Immature natural killer cell (primary cell): ENCODE measurements at regions not wholly inside any gene's neighbourhood (a gene's known extent, or its start where the extent isn't known, plus 50 kb on each side); places are given as distances from the start of the nearest gene placed in this dataset.

Source experiments
- DNase-seq, 3 donors: peaks; one replicate each; pipeline ENCODE4 v3.0.0; 2022; ENCODE audit warnings: mixed read lengths in 1 of 3
- H3K27ac Mint-ChIP-seq, 6 donors: one replicate each; pipeline ENCODE4 v1.8.0; 2020; ENCODE audit warnings: mixed read lengths in 6 of 6, mild to moderate bottlenecking in 5 of 6, inconsistent platforms in 4 of 6, moderate library complexity in 3 of 6
- H3K27me3 Mint-ChIP-seq, 3 donors: one replicate each; pipeline ENCODE4 v1.8.0; 2020 to 2021; ENCODE audit warnings: low read depth in 3 of 3, mild to moderate bottlenecking in 3 of 3, mixed read lengths in 3 of 3, moderate library complexity in 3 of 3, inconsistent platforms in 1 of 3
- H3K36me3 Mint-ChIP-seq, 3 donors: one replicate each; pipeline ENCODE4 v1.8.0; 2020; ENCODE audit warnings: mixed read lengths in 3 of 3, inconsistent platforms in 2 of 3, mild to moderate bottlenecking in 2 of 3
- H3K4me1 Mint-ChIP-seq, 2 donors: one replicate each; pipeline ENCODE4 v1.8.0; 2020; ENCODE audit warnings: inconsistent platforms in 2 of 2, mild to moderate bottlenecking in 2 of 2, mixed read lengths in 2 of 2, moderate library complexity in 1 of 2
- H3K4me3 Mint-ChIP-seq, 5 donors: one replicate each; pipeline ENCODE4 v1.8.0; 2020; ENCODE audit warnings: mild to moderate bottlenecking in 5 of 5, mixed read lengths in 5 of 5, inconsistent platforms in 3 of 5, moderate library complexity in 3 of 5
- H3K9me3 Mint-ChIP-seq, 6 donors: one replicate each; pipeline ENCODE4 v1.8.0; 2020; ENCODE audit warnings: mild to moderate bottlenecking in 6 of 6, mixed read lengths in 6 of 6, inconsistent platforms in 4 of 6, moderate library complexity in 3 of 6

DNA sequence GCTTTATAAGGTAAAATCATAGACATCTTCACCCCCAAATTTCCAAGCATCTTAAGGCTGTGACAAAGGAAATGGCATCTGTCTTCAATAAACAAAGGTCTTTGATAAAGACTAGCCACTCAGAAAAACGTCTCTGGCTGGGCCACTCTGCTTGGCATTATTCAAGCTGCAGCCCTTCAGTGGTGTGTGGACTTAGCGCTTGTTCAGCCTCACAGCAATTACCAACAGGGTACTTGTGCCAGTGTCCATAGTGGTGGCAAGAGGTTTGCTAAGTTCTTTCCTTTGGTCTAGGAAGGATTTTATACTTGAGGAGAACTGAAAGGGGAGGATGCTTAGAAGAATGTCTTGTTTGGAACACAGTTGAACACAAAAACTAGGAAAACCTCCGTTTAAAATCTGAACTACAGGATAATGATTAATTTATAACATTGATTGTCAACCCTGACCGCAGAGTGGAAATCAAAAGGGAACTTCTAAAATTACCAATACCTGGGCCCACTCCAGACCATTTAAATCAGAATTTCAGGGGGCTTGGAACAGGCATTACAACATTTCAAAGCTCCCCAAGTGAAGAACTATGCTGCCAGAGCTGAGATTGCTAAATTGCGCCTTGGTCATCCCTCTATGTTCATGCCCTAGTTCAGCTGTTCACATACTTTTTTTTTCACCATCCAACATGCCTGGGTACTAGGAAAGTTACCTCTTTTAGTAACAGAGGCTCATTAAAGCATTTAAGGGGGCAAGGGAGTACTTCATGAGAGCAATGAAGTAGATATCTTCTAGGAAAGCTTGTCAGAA is 378.5 kb downstream of the FRK start:
- no peaks in the 10 kb centered on the region for H3K36me3 Mint-ChIP-seq
- peaks cover 0 to 2% (median 2%) of the 10 kb centered on the region in 3 donors for H3K27me3 Mint-ChIP-seq
- no peak overlapping the region for H3K4me3 Mint-ChIP-seq
- no peak overlapping the region for H3K27ac Mint-ChIP-seq
- no peaks in the 10 kb centered on the region for H3K4me1 Mint-ChIP-seq
- no peak for DNase-seq
- peaks cover 0 to 8% (median 6%) of the 10 kb centered on the region in 6 donors for H3K9me3 Mint-ChIP-seq

DNA sequence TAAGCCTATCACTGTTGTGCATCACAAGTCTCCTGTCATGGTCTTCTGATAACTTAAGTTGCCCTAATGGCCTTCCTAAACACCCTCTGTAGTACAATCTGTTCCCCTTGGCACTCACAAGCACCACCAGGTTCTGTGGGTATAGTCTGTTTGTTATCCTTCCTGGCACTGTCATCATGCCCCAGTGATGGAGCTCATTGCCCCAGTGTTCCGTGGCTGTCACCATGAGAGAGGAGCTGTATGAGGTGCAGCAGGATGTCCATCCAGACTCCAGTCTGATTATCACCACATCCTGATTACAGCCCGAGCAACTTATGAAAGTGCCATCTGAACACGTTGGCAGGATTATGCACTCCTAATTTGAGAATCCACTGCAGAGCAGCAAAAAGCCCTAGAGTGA is 380.1 kb downstream of the FRK start:
- H3K36me3 Mint-ChIP-seq: no peaks in the 10 kb centered on the region

DNA sequence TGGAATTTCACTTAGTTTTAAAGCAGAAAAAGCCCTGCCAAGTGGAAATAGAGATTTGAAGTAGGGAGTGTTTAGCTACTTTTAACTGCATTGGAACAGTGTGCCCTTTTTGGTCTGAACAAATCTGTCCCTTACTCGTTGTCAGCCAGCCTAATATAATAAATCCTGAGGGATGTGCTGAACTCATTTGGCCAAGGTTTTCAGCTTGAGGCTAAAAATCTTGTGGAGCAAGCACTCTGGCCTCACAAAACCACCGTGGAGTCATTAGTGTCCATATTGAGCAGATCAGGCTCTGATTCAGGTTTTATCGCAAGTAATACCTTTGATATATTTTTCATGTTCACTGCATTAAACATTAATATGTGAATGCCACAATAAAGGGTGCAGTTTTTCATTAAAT is 383.5 kb downstream of the FRK start:
- no peaks in the 10 kb centered on the region for H3K4me1 Mint-ChIP-seq
- H3K4me3 Mint-ChIP-seq: no peak overlapping the region
- H3K9me3 Mint-ChIP-seq: peaks cover 5 to 21% (median 12%) of the 10 kb centered on the region in 6 donors
- no peaks in the 10 kb centered on the region for H3K36me3 Mint-ChIP-seq
- peaks cover 0 to 2% (median 2%) of the 10 kb centered on the region in 3 donors for H3K27me3 Mint-ChIP-seq
- no peak overlapping the region for H3K27ac Mint-ChIP-seq
- DNase-seq: no peak

More for the DNA sequence above, 380.1 kb downstream of the FRK start:
- DNase-seq: no peak
- no peaks in the 10 kb centered on the region for H3K4me1 Mint-ChIP-seq
- no peak overlapping the region for H3K27ac Mint-ChIP-seq
- peaks cover 5 to 11% (median 10%) of the 10 kb centered on the region in 6 donors for H3K9me3 Mint-ChIP-seq
- H3K27me3 Mint-ChIP-seq: peaks cover 0 to 2% (median 2%) of the 10 kb centered on the region in 3 donors
- no peak overlapping the region for H3K4me3 Mint-ChIP-seq

DNA sequence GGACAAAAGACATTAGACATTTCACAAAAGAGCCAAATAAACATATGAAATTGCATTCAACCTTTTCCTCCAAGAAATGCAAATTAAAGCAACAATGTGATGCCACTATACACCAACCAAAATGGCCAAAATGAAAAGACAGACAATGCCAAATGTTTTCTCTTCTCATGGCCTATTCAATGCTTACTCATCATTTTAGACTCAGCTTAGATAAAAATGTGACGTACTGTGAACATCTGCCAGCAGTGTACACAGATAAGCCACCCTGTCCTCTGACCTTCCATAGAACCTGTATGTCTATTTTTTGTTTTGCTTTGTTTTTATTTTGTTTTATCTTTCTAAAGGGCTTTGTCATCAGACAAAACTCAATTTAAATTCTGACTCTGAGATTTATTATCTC is 385.2 kb downstream of the FRK start:
- H3K36me3 Mint-ChIP-seq: no peaks in the 10 kb centered on the region
- H3K9me3 Mint-ChIP-seq: peaks cover 6 to 24% (median 12%) of the 10 kb centered on the region in 6 donors
- peaks cover 0 to 2% (median 2%) of the 10 kb centered on the region in 3 donors for H3K27me3 Mint-ChIP-seq
- H3K4me1 Mint-ChIP-seq: no peaks in the 10 kb centered on the region
- no peak for DNase-seq
- no peak overlapping the region for H3K27ac Mint-ChIP-seq
- H3K4me3 Mint-ChIP-seq: no peak overlapping the region

DNA sequence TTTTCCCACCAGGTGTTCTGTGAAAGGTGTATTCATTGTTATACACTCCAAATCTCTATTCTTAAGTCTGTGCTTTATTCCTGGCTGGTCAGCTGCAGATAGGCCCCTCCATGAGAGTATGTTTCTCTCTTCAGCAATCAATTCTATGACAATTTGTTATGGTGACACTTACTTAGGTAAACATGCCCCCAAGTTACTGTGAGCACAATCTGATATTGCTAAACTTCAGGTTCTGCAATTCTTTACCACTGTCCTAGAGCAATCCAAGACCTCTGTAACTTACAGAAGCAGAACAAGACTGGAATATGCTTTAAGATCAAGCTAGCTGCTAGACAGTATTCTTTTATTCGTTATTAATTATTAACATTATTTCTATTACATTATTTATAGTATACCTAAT is 391.9 kb downstream of the FRK start:
- H3K4me1 Mint-ChIP-seq: no peaks in the 10 kb centered on the region
- no peak for DNase-seq
- H3K27me3 Mint-ChIP-seq: peaks cover 0 to 2% (median 0%) of the 10 kb centered on the region in 3 donors
- no peak overlapping the region for H3K27ac Mint-ChIP-seq
- H3K4me3 Mint-ChIP-seq: no peak overlapping the region
- peaks cover 2 to 21% (median 6%) of the 10 kb centered on the region in 6 donors for H3K9me3 Mint-ChIP-seq
- H3K36me3 Mint-ChIP-seq: no peaks in the 10 kb centered on the region

DNA sequence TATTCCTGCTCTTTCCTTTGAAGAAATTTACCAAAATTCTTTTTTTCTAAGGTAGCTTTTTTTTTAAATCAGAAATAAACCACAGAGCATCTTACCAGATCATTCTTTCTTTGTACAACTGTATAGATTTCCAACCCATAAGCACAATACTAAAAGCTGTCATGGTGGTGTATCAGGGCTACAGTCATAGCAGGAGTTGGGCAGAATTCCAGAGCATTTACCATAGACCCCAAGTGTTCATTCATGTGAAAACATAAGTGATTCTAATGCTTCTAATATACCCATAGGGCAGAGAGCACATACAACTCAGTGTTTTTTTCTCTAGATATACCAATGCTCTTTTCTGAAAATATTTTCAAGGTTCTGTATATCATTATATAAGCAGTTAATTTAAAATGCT is 392.5 kb downstream of the FRK start:
- Mint-ChIP-seq H3K4me3 (no peak overlapping the region), H3K27me3 (peaks cover 0 to 4% (median 0%) of the 10 kb centered on the region in 3 donors), H3K36me3 (no peaks in the 10 kb centered on the region), H3K4me1 (no peaks in the 10 kb centered on the region), H3K27ac (no peak overlapping the region), H3K9me3 (peaks cover 2 to 27% (median 7%) of the 10 kb centered on the region in 6 donors)
- no peak for DNase-seq

DNA sequence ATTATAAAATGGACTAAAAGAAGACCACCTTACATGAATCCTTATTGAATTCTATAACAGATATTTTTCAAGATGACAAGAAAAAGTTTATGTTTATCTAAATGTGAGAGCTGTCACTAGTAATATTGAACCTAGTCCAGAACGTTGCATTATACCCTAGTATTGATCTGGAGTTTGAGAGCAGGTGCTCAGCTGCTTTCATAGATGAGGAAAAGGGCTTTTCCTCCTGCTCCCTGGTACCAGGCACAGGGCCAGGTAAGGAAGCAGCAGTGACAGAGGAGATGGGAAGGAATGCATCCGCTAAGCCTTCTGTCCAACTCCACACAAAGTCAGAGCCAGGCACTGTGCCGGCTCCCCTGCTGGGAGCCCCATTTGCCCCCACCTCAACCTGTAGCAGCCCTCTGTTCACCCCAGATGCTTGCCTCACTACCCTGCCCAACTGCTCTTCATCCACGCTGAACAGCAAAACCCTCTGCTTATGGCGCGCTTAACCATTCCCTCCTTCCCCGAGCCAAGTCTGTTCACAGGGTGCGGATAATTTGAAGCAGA is 393.1 kb downstream of the FRK start:
- Mint-ChIP-seq H3K4me3 (no peak overlapping the region), H3K27me3 (peaks cover 0 to 4% (median 0%) of the 10 kb centered on the region in 3 donors), H3K4me1 (no peaks in the 10 kb centered on the region), H3K36me3 (no peaks in the 10 kb centered on the region), H3K9me3 (peaks cover 2 to 28% (median 7%) of the 10 kb centered on the region in 6 donors), H3K27ac (no peak overlapping the region)
- DNase-seq: no peak

DNA sequence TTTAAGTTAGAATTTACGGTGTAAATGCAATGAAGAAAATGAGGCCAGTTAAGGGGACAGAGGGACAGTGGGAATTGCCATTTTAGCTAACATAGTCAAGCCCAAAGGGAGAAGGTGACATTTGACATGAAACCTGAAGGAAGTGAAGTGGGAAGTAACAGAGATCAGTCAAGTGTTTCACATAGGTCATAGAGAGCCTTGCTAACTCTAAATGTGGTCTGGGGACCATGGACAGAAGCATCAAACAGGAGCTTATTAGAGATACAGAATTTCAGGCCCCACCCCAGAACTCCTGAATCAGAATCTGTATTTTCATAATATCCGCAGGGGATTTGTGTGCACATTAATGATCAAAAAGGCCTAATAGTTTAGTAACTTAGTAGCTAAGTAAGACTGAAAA is 393.7 kb downstream of the FRK start:
- no peak overlapping the region for H3K27ac Mint-ChIP-seq
- no peak for DNase-seq
- no peak overlapping the region for H3K4me3 Mint-ChIP-seq
- H3K4me1 Mint-ChIP-seq: no peaks in the 10 kb centered on the region
- peaks cover 2 to 28% (median 8%) of the 10 kb centered on the region in 6 donors for H3K9me3 Mint-ChIP-seq
- H3K36me3 Mint-ChIP-seq: no peaks in the 10 kb centered on the region
- H3K27me3 Mint-ChIP-seq: peaks cover 0 to 4% (median 0%) of the 10 kb centered on the region in 3 donors

DNA sequence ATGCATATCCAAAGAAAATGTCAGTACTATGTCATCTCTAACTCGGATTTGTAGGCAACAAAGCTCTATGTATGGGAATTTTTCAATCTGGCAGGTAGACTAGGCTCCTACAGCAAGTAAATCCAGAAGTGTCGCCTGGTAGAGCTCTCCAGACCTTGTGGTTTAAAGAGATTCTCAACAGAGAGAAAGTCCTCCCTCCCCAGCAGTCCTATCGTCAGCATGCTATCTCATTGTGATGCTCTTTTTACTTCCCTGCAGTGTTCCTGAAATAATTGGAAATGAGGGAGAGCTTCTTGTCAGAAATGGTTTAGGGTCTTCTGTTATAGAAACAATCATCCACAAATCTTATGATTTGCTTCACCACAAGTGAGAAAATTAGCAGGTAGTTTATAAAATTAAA is 395.4 kb downstream of the FRK start:
- Mint-ChIP-seq H3K27ac (no peak overlapping the region), H3K27me3 (peaks cover 0 to 4% (median 0%) of the 10 kb centered on the region in 3 donors), H3K36me3 (no peaks in the 10 kb centered on the region), H3K9me3 (peaks cover 2 to 29% (median 10%) of the 10 kb centered on the region in 6 donors), H3K4me1 (no peaks in the 10 kb centered on the region), H3K4me3 (no peak overlapping the region)
- no peak for DNase-seq

DNA sequence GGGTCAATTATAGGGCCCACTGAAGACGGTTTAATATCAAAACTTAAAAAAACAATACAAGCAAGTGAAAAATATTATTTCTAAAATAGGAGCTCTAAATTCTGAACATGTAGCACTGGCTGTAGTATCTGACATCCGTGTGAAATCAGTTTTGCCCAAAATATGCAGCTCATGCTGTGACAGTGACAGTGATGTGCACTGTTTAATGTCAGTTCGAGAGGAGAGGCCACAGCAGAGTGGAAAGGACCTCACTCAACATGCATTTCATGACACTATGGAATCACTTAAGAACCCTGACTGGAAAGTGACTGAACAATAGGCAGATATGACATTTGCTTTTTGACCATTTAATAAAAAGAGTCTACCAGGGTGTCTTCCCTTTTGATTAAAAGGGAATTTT is 397.0 kb downstream of the FRK start:
- no peak overlapping the region for H3K27ac Mint-ChIP-seq
- H3K36me3 Mint-ChIP-seq: no peaks in the 10 kb centered on the region
- H3K27me3 Mint-ChIP-seq: peaks cover 0 to 6% (median 0%) of the 10 kb centered on the region in 3 donors
- H3K4me1 Mint-ChIP-seq: no peaks in the 10 kb centered on the region
- DNase-seq: no peak
- peaks cover 7 to 38% (median 21%) of the 10 kb centered on the region in 6 donors for H3K9me3 Mint-ChIP-seq
- H3K4me3 Mint-ChIP-seq: no peak overlapping the region

DNA sequence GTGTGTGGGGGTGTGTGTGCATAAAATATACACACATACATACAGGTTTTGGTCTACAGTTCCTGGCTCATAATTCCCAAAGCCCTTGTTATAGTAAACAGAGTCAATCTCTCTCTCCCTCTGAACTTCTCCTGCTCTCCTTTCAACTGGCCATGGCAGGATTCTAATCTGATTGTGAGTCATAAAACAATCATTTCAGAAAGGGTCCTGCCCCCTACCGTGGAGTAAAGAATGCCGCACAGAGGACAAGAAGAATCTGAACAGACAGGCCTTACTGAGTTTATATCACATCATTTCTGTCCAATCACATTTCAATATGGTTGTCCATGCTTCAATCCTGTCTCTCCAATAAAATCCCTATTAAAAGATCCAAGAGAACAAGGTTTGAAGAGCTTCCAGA is 416.9 kb downstream of the FRK start:
- Mint-ChIP-seq H3K27ac (no peak overlapping the region), H3K4me1 (no peaks in the 10 kb centered on the region), H3K27me3 (no peaks in the 10 kb centered on the region), H3K36me3 (no peaks in the 10 kb centered on the region), H3K4me3 (no peak overlapping the region), H3K9me3 (peaks cover 3 to 33% (median 27%) of the 10 kb centered on the region in 6 donors)
- no peak for DNase-seq

DNA sequence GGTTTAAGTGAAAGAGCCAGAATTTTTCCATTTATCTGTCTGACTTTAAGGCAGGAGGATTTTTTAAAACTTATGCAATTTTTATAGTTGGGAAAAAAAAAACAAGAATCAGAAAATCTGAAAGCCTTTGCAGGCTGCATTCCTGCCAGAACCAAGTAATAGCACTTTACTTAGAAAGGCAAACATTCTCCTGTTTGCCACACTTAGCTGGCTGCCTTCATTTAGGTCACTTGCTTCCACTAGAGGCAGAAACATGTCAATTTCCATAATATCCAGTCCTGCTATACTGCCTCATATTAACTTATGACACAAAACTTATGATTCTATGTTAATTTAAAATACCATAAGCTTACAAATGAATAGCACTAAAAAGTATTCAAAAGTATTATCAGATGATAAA is 425.8 kb downstream of the FRK start:
- Mint-ChIP-seq H3K36me3 (no peaks in the 10 kb centered on the region), H3K9me3 (peaks cover 5 to 31% (median 14%) of the 10 kb centered on the region in 6 donors), H3K4me3 (no peak overlapping the region), H3K27me3 (peaks cover 0 to 1% (median 0%) of the 10 kb centered on the region in 3 donors), H3K27ac (no peak overlapping the region), H3K4me1 (no peaks in the 10 kb centered on the region)
- DNase-seq: no peak

DNA sequence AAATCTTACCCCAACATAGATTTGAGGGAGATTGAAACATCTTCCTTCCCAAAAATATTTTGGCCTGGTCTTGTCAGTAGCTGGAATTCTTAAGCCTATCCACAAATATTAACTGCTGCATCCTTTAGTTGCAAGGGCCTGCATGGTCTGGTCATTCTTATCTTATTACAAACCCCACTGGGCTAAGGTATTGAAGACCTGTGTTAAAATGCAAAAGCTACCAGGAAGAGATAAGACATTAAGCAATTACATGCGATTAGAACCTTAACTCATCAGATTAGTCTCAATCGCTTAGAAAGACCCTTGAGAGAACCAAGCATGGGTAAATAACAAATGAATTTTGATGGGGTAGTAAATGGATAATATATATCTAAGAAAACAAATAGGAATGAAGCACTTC is 426.6 kb downstream of the FRK start:
- Mint-ChIP-seq H3K27ac (no peak overlapping the region), H3K27me3 (peaks cover 0 to 1% (median 0%) of the 10 kb centered on the region in 3 donors), H3K36me3 (no peaks in the 10 kb centered on the region), H3K9me3 (peaks cover 5 to 34% (median 13%) of the 10 kb centered on the region in 6 donors), H3K4me3 (no peak overlapping the region), H3K4me1 (no peaks in the 10 kb centered on the region)
- DNase-seq: no peak

DNA sequence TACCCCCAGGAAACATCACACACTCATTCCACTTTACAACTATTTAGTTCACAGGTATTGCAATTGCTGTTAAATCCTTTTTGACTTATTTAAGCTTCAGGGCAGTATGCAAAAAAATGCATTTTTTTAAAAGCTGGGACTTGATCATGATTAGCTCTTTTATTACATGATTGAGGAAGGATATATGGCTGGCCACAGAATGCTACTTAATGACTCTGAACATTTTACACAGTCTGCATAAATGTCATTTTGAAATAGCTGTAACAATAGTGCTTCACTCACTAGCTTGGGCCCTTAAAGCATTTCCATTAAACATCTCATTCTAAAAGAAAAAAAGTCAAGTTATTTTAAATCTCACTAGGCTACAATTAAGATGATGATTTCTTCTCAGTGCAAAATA is 429.7 kb downstream of the FRK start:
- H3K9me3 Mint-ChIP-seq: peaks cover 0 to 14% (median 7%) of the 10 kb centered on the region in 6 donors
- H3K27me3 Mint-ChIP-seq: peaks cover 0 to 2% (median 0%) of the 10 kb centered on the region in 3 donors
- DNase-seq: no peak
- no peaks in the 10 kb centered on the region for H3K4me1 Mint-ChIP-seq
- no peak overlapping the region for H3K4me3 Mint-ChIP-seq
- no peak overlapping the region for H3K27ac Mint-ChIP-seq
- H3K36me3 Mint-ChIP-seq: no peaks in the 10 kb centered on the region
